Middle frontal gyrus (tissue), 1 donor: ENCODE measurements at regions not wholly inside any gene's neighbourhood (a gene's known extent, or its start where the extent isn't known, plus 50 kb on each side); places are given as distances from the start of the nearest gene placed in this dataset.

Source experiments
- DNase-seq: peaks from one replicate; pipeline ENCODE4 v3.0.0-alpha.2; 2015; ENCODE audit warnings: low spot score; ENCODE audit errors: extremely low spot score

DNA sequence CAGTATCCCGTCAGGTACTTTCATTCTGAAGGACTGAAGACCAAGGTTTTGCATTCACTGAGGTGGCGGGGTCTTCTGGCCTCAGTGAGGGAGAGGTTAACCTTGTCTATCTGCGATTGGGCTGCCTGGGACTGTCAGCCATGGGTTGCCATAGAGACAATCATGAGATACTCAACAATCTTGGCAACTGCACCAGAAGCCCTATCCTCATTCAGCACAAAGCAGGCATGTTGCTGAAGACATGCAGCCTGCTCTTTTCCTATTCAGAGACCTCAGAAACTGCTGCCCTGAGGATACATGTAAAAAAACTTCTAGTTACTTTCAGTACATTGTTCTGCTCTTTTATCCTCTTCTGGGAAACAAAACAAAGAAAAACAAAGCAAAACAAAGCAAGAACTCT lies 146.3 kb upstream of the PIRT start:
- no peak for DNase-seq

DNA sequence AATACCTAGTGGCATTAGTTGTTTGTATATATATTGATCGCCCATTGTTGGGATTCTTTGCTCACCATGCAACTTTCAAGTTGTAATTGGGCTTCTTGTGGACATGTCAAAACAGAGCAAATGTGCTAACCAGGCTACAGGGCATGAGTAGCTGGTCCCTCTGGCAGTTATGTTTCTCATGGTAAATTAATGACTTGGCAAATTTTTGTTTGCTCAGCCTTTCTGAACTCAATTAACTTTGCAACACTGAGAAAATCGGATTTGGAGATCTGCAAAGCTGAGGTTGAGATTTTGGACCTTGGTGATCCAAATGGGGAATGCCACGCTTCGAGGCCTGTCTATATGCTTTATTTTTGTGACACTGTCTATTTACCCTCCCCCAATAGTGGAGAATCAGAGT lies 138.5 kb upstream of the PIRT start:
- DNase-seq: no peak

DNA sequence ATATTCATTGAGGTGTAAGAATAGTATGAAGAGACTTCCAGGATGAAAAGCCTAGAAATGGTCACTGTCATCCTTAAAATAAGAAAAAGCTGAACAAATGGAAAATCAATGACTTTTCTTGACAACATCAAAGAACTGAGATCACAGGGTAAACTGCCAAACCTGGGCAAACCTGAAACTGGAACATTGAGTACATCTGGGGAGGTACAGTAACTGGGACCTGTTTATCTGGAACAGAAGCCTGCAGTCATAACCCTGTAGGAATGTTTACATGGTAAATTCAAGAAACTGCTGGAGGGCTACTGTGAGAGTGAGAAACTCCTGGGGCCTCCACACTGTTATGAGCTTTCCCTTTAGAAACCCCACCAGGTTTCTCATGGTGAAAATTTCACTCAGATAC lies 130.1 kb upstream of the PIRT start:
- no peak for DNase-seq

DNA sequence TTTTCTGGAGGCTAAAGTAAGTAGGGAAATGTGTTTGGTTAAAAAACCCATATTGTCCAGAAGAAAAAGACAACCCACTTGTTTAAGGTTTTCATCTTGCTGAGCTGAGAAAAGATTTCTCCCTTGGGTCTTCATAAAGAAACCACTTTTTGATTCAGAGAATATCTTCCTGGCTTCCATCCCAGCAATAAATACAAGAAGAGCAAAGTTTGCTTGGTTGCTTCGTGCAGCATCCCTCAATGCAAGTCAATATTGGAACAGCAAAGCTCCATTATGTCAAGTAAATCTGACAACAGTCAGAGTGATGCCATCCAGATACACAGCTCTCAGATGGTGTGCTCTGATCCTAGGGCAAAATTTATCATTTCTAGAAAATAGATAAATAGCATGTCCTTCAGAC lies 118.9 kb upstream of the PIRT start:
- no peak for DNase-seq

DNA sequence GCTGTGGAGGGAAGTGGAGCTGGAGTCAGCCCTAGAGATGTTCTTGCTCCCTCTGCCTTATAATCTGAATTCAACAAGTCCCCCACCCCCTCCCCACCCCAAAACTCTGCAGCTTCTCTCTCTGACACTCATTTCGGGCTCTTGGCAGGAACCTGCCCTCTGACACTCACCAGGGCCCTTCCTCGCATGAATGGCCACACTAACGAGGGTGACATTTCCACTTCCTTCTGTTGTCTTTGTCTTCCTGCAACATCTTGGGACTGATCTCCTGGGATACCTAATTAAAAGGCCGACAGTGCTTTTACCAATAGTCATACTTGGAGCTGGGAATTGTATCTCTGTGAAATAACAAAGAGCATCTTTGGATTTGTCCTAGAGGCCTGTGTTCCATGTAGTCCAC lies 106.9 kb upstream of the PIRT start:
- DNase-seq: no peak

DNA sequence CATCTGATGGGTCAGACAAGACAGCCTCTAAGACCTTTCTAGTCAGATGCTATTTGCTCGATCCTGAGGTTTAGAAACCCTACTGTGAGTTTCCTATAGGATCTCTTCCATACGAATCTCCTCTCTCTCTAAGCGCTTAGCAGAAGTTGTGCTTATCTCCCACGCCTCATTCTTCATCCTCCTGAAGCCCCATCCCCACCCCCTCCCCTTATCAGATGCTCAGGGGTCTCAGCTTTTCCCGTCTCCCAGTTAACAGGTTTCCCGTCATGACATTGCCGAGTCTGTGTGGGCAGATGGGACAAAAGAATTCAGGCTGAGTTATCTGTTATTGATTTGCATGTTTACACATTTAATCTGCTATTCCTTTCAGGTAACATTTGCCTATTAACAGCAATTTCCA lies 99.0 kb upstream of the PIRT start:
- no peak for DNase-seq

DNA sequence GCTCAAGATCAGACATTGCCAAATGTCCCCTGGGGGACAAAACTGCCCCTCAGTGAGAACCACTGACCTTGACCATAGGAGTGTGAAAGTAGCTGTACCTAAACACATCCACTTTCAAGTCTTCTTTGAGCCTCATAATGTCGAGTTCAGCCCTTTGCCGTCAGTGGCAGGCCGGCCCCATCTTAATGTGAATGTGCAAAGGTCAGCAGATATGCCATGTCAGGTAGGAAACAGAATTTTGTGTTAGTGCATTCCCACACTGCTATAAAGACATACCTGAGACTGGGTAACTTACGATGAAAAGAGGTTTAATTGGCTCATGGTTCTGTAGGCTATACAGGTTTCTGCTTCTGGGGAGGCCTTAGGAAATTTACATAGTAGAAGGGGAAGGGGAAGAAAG lies 95.1 kb upstream of the PIRT start:
- DNase-seq: no peak

DNA sequence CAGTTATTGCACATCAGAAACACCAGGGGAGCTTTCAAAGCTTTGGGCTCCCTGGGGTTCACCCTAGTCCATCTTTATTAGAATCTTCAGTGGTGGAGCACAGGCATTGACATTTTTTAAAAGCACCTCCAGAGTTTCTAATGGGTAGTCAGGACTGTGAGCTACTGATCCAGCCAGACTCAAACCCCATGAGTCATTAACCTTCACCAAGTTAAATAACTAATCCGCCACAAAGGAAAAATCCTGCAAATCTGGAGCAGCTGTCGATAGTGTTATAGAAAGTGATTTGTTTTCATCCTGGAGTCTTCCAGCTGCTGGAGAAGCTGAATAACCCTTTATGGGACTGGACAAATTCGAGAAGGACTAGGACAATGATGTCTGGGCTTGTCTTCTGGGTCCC lies 93.2 kb upstream of the PIRT start:
- DNase-seq: no peak

DNA sequence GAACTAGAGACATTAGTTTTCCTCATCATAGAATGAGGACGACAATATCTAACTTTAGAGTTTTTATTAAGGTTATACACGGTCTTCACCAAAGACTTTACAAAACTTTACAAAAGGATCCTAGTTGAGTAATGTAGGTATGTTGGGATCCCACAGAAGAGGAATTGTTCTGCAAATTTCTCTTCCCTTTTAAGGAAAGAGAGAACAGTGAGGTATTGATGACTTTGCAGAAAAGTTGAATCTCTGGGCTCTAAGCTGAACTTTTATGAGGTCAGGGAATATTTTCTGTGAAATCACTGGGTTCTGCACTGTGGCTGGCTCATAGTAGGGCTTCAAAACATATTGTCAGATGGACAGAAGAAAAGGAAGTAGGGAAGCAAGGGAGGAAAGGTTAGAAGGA lies 89.8 kb upstream of the PIRT start:
- no peak for DNase-seq

DNA sequence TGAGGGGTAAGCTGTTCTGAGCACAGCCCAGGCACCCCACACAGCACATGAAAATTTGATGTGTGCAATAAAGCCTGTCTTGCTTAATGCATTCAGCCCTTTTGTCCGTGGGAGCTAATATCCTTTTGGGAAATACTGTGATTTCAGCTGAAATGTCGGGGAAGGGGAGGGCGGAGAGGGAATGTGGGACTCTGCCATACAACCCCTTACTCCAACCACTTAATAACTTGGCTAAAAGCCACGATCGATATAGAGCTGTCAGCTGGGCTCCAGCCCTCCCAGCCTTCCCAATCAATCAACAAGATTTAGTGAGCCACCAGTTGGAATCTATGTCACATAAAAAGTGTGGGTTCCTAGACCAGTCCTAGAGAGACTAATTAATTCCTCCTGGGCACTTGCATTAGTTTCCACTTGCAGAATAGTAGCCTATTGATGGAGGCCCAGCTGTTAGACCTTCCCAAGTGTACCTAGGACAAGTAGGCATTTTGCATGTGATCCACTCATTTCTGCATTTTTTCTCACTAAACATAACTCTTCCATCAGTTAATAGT lies 82.7 kb upstream of the PIRT start:
- no peak for DNase-seq

DNA sequence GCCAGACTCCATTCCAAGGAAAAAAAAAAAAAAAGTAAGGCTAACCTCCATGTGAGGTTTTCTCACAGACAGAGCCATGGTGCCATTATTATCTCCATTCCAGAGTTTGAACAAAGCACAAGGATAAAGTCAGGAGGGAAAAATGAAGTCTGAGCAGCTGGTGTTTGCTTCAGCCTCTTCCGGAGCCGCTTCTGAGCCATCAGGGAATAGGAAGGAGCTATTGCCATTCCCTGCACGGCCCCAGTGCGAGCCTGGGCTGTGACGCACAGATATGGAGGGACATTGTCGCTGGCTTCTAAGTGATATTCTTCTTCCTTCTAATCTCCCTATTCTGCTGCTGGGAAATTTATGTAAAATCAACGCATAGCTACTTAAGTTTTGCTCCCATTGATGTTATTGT lies 69.5 kb upstream of the PIRT start:
- DNase-seq: no peak

DNA sequence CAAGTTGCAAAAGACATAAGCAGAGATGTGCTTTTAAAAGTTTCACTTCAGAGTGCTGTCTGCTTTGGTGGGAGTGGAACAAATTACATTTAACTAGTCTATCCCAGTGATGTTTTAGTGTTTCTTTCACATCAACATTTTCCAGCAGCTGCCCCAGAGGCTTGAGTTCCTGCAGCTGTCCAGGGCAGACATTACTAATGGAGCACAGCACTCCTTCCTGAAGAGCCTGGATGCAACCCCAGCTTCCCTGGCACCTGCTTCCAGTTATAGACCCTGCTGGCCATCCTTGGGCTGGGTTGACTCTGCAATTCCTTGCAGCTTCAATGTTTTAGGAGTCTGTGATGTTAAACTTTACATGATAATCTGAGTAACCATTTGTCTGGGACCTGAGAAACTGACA lies 61.4 kb upstream of the PIRT start:
- no peak for DNase-seq

DNA sequence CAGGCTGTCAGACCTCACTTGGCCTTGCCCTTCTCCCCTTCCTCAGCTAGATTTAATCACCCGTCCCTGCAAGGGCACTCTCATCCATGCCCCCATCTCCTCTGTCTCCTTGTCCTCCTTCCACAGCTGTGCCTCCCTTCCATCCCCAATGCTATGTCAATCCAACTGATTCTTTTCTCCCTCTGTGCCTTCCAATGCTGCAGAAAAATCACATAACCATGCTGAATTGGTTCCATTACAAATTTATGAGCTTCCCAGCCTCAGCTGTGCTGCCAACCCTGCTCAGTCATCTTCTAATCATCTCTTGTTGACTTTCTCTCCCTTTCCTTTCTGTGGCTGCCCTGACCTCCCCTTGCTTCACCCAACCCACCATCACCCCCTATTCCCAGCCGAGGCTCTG lies 56.3 kb upstream of the PIRT start:
- DNase-seq: no peak

DNA sequence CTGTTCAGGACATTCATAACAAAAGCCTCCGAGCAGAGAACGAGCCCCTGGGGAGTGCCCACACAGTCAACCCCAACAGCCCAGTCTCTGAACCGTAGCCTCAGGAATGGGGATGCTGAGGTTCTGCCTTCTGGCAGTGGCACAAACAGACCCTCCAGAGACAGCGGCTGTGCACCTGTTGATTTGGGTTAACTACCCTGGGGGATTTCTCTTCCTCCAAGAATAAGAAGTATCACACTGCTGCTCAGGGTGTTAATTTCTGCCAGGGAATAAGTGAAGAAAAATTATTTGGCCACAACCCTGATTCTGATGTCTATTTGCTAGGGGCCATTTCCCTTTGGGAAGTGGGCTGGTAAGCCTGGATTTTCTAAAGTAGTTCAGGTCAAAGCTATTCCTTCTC lies 51.0 kb upstream of the PIRT start:
- no peak for DNase-seq
